ENCODE measurements at regions not wholly inside any gene's neighbourhood (a gene's known extent, or its start where the extent isn't known, plus 50 kb on each side); places are given as distances from the start of the nearest gene placed in this dataset.
"Not testable (repeated sequence)": the region's sequence is repeated elsewhere in the genome, so short reads cannot be mapped to it uniquely, and the experiment has no call there.

GRCh38 chr21:31589820-31590219 is 69.7 kb upstream of the SOD1 start:
- Histone ChIP-seq H3K9ac (ENCODE audit: low read depth, low read length) (no peak overlapping the region), H3K4me1 (ENCODE audit: control insufficient read depth, insufficient read depth, low read length) (peaks cover 5% of the 10 kb centered on the region)

DNA sequence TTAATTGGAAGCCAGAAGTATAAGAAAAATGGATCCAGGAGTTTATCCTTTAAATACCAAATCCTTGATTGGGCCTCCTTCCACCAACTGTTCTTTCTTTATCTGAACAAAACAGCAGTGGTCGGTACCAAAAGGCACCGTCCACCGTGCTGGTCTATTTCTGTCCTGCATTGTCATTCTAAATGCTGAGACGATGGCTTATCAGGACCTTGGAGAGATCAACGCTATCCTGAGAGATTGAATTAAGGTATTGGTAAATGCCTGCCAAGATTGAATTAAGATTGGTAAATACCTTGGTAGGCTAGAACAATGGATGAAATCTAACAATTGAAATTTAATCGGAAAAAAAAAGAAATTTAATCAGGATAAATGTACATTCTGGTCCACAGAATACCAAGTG is 73.4 kb upstream of the SOD1 start:
- H3K36me3 ChIP-seq (ENCODE audit: control insufficient read depth, insufficient read depth, low read length) = no peaks in the 10 kb centered on the region
- peaks cover 6% of the 10 kb centered on the region for H3K4me1 ChIP-seq (ENCODE audit: control insufficient read depth, insufficient read depth, low read length)
- no peaks in the 10 kb centered on the region for H3K27me3 ChIP-seq (ENCODE audit: control insufficient read depth, insufficient read depth, low read length)
- H3K4me3 ChIP-seq (ENCODE audit: low read depth, low read length) = no peak overlapping the region
- H3K9me3 ChIP-seq (ENCODE audit: control insufficient read depth, insufficient read depth, low read length) = no peaks in the 10 kb centered on the region
- no peak overlapping the region for H3K9ac ChIP-seq (ENCODE audit: low read depth, low read length)

More at GRCh38 chr21:31589820-31590219, 69.7 kb upstream of the SOD1 start:
- Histone ChIP-seq H3K27me3 (ENCODE audit: control insufficient read depth, insufficient read depth, low read length) (no peaks in the 10 kb centered on the region), H3K36me3 (ENCODE audit: control insufficient read depth, insufficient read depth, low read length) (no peaks in the 10 kb centered on the region), H3K4me3 (ENCODE audit: low read depth, low read length) (no peak overlapping the region), H3K9me3 (ENCODE audit: control insufficient read depth, insufficient read depth, low read length) (no peaks in the 10 kb centered on the region)

GRCh38 chr21:31583937-31584336 is 75.6 kb upstream of the SOD1 start:
- not testable (repeated sequence) for H3K36me3 ChIP-seq (ENCODE audit: control insufficient read depth, insufficient read depth, low read length); H3K4me1 ChIP-seq (ENCODE audit: control insufficient read depth, insufficient read depth, low read length); H3K27me3 ChIP-seq (ENCODE audit: control insufficient read depth, insufficient read depth, low read length); H3K9ac ChIP-seq (ENCODE audit: low read depth, low read length); H3K9me3 ChIP-seq (ENCODE audit: control insufficient read depth, insufficient read depth, low read length); H3K4me3 ChIP-seq (ENCODE audit: low read depth, low read length)

DNA sequence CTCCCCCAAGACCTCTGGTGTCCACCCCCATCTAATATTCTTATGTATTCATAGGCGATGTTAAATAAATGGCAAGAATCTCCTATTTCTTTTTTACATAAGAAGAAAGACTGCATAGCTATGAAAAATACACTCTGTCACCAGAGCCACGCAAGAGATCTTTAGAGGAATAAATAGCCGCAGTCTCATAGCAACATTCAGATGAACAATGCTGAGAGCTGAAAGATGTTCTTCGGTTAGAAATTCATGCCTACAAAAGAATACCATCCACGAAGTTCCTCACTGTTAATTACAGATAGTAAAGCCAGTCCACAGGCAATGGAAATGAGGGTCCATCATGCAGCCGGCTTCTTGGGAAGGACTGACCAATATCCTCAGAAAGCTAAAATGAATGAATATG is 76.0 kb upstream of the SOD1 start:
- Histone ChIP-seq H3K4me3 (ENCODE audit: low read depth, low read length) (no peak overlapping the region), H3K36me3 (ENCODE audit: control insufficient read depth, insufficient read depth, low read length) (no peaks in the 10 kb centered on the region), H3K9me3 (ENCODE audit: control insufficient read depth, insufficient read depth, low read length) (no peaks in the 10 kb centered on the region), H3K27me3 (ENCODE audit: control insufficient read depth, insufficient read depth, low read length) (no peaks in the 10 kb centered on the region), H3K4me1 (ENCODE audit: control insufficient read depth, insufficient read depth, low read length) (peaks cover 6% of the 10 kb centered on the region), H3K9ac (ENCODE audit: low read depth, low read length) (no peak overlapping the region)

- H3K9ac ChIP-seq (ENCODE audit: low read depth, low read length) = no peak overlapping the region
Observed at GRCh38 chr21:31580866-31581276, 78.6 kb upstream of the SOD1 start.

DNA sequence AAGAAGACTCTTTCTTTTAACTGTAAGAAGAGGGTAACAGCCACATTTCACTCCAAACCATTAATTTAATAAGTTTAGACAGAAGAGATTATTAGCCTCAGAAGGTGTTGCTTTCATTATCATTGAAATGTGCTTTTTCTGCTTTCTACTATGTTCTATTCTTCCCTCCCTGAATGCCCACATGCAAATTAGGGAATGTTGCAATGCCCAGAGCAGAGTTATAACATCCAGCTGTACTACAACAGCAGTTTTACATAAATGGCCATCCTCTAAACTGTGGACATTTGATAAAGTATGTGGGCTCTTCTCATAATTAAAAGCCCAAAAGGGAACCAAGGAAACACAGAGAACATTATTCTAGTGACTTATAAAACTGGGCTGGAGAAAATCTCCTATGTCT is 82.2 kb upstream of the SOD1 start:
- Histone ChIP-seq H3K27me3 (ENCODE audit: control insufficient read depth, insufficient read depth, low read length) (no peaks in the 10 kb centered on the region), H3K4me1 (ENCODE audit: control insufficient read depth, insufficient read depth, low read length) (no peaks in the 10 kb centered on the region), H3K4me3 (ENCODE audit: low read depth, low read length) (no peak overlapping the region), H3K36me3 (ENCODE audit: control insufficient read depth, insufficient read depth, low read length) (no peaks in the 10 kb centered on the region), H3K9ac (ENCODE audit: low read depth, low read length) (no peak overlapping the region), H3K9me3 (ENCODE audit: control insufficient read depth, insufficient read depth, low read length) (no peaks in the 10 kb centered on the region)

More at GRCh38 chr21:31580866-31581276, 78.6 kb upstream of the SOD1 start:
- H3K27me3 ChIP-seq (ENCODE audit: control insufficient read depth, insufficient read depth, low read length) = no peaks in the 10 kb centered on the region
- peaks cover 3% of the 10 kb centered on the region for H3K4me1 ChIP-seq (ENCODE audit: control insufficient read depth, insufficient read depth, low read length)
- no peak overlapping the region for H3K4me3 ChIP-seq (ENCODE audit: low read depth, low read length)
- H3K9me3 ChIP-seq (ENCODE audit: control insufficient read depth, insufficient read depth, low read length) = no peaks in the 10 kb centered on the region
- H3K36me3 ChIP-seq (ENCODE audit: control insufficient read depth, insufficient read depth, low read length) = no peaks in the 10 kb centered on the region

GRCh38 chr21:31576428-31576827 is 83.1 kb upstream of the SOD1 start:
- no peaks in the 10 kb centered on the region for H3K27me3 ChIP-seq (ENCODE audit: control insufficient read depth, insufficient read depth, low read length)
- no peaks in the 10 kb centered on the region for H3K4me1 ChIP-seq (ENCODE audit: control insufficient read depth, insufficient read depth, low read length)
- no peaks in the 10 kb centered on the region for H3K36me3 ChIP-seq (ENCODE audit: control insufficient read depth, insufficient read depth, low read length)
- no peak overlapping the region for H3K4me3 ChIP-seq (ENCODE audit: low read depth, low read length)
- H3K9me3 ChIP-seq (ENCODE audit: control insufficient read depth, insufficient read depth, low read length) = no peaks in the 10 kb centered on the region
- H3K9ac ChIP-seq (ENCODE audit: low read depth, low read length) = no peak overlapping the region

DNA sequence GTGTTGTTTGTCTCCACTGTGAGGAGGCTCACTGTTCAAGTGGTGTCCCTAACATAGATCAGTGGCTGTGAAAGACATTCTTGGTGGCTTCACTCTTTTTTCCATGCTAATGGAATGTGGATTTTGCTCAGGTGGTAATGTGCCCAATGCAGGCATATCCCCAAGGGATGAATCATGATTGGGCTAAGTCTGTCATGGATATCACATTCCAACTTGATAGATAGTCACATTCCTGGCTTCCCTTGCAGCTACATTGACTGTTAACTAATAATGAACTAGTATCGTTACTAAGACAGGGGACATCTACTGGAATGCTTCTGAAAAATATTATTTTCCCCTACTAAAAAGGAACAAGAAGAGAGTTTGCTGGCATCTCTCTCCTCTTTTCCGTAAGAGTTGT is 86.3 kb upstream of the SOD1 start:
- Histone ChIP-seq H3K36me3 (ENCODE audit: control insufficient read depth, insufficient read depth, low read length) (no peaks in the 10 kb centered on the region), H3K9ac (ENCODE audit: low read depth, low read length) (no peak overlapping the region), H3K27me3 (ENCODE audit: control insufficient read depth, insufficient read depth, low read length) (no peaks in the 10 kb centered on the region), H3K9me3 (ENCODE audit: control insufficient read depth, insufficient read depth, low read length) (no peaks in the 10 kb centered on the region), H3K4me3 (ENCODE audit: low read depth, low read length) (no peak overlapping the region), H3K4me1 (ENCODE audit: control insufficient read depth, insufficient read depth, low read length) (no peaks in the 10 kb centered on the region)

DNA sequence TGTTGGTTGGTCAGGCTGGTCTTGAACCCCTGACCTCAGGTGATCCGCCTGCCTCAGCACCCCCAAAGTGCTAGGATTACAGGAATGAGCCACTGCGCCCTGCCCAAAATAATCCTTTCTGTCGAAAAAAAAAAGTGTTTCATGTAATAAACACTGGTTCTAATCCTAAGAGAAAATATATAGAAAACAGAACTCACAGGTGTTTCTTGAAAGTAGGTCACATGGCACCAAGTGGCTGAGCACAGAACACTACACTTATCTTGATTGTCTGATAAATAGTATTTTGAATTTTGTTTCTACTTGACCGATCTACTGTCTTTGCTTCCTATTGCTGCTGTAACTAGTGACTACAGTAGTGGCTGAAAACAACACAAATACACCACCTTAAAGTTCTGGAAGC is 87.6 kb upstream of the SOD1 start:
- no peak overlapping the region for H3K4me3 ChIP-seq (ENCODE audit: low read depth, low read length)
- no peaks in the 10 kb centered on the region for H3K27me3 ChIP-seq (ENCODE audit: control insufficient read depth, insufficient read depth, low read length)

DNA sequence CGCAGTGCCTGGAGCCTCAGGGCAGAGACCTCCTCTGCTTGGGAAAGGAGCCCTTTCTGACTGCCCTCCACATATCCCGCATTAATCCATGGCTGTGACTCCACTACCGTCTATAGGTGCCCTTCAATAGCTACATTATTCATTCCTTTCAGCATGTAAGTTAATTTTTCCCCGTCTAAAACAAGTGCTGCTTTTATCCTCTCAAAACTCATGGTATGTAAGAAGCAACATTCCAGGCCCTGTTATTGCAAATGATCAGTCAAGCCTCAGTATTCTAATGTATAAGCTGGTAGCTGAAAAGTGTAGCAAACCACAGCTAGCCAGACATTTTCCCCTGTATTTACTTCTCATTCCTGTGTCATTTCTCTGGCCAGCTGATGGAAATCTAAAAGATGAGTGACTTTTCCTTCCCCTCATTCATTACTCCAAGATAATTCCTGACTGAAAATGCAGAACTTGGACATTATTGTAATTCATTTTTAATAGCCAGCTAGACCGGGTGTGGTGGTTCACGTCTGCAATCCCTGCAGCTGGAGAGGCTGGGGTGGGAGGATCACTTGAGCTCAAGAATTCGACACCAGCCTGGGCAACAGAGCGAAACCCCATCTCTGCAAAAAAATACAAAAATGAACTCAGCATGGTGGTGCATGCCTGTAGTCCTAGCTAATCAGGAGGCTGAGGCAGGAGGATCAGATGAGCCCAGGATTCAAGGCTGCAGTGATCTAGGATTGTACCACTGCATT is 88.5 kb upstream of the SOD1 start:
- H3K27me3 ChIP-seq (ENCODE audit: control insufficient read depth, insufficient read depth, low read length) = no peaks in the 10 kb centered on the region
- H3K4me3 ChIP-seq (ENCODE audit: low read depth, low read length) = no peak overlapping the region
- H3K9ac ChIP-seq (ENCODE audit: low read depth, low read length) = no peak overlapping the region
- no peaks in the 10 kb centered on the region for H3K9me3 ChIP-seq (ENCODE audit: control insufficient read depth, insufficient read depth, low read length)
- H3K4me1 ChIP-seq (ENCODE audit: control insufficient read depth, insufficient read depth, low read length) = peaks cover 1% of the 10 kb centered on the region
- H3K36me3 ChIP-seq (ENCODE audit: control insufficient read depth, insufficient read depth, low read length) = no peaks in the 10 kb centered on the region

More for the DNA sequence above, 87.6 kb upstream of the SOD1 start:
- H3K9me3 ChIP-seq (ENCODE audit: control insufficient read depth, insufficient read depth, low read length) = no peaks in the 10 kb centered on the region
- H3K9ac ChIP-seq (ENCODE audit: low read depth, low read length) = no peak overlapping the region
- no peaks in the 10 kb centered on the region for H3K36me3 ChIP-seq (ENCODE audit: control insufficient read depth, insufficient read depth, low read length)
- no peaks in the 10 kb centered on the region for H3K4me1 ChIP-seq (ENCODE audit: control insufficient read depth, insufficient read depth, low read length)

GRCh38 chr21:31566611-31567010 is 92.9 kb upstream of the SOD1 start:
- H3K9ac ChIP-seq (ENCODE audit: low read depth, low read length) = no peak overlapping the region
- H3K4me1 ChIP-seq (ENCODE audit: control insufficient read depth, insufficient read depth, low read length) = peaks cover 11% of the 10 kb centered on the region
- no peaks in the 10 kb centered on the region for H3K36me3 ChIP-seq (ENCODE audit: control insufficient read depth, insufficient read depth, low read length)
- H3K27me3 ChIP-seq (ENCODE audit: control insufficient read depth, insufficient read depth, low read length) = no peaks in the 10 kb centered on the region
- H3K9me3 ChIP-seq (ENCODE audit: control insufficient read depth, insufficient read depth, low read length) = no peaks in the 10 kb centered on the region
- no peak overlapping the region for H3K4me3 ChIP-seq (ENCODE audit: low read depth, low read length)

- H3K4me1 ChIP-seq (ENCODE audit: control insufficient read depth, insufficient read depth, low read length) = peaks cover 11% of the 10 kb centered on the region
- H3K4me3 ChIP-seq (ENCODE audit: low read depth, low read length) = no peak overlapping the region
- no peaks in the 10 kb centered on the region for H3K9me3 ChIP-seq (ENCODE audit: control insufficient read depth, insufficient read depth, low read length)
- no peak overlapping the region for H3K9ac ChIP-seq (ENCODE audit: low read depth, low read length)
- H3K27me3 ChIP-seq (ENCODE audit: control insufficient read depth, insufficient read depth, low read length) = no peaks in the 10 kb centered on the region
- no peaks in the 10 kb centered on the region for H3K36me3 ChIP-seq (ENCODE audit: control insufficient read depth, insufficient read depth, low read length)
Observed at GRCh38 chr21:31566064-31566463, 93.4 kb upstream of the SOD1 start.

All from iPS-15b (cell line).